HAP-1 (cell line): ENCODE measurements at regions not wholly inside any gene's neighbourhood (a gene's known extent, or its start where the extent isn't known, plus 50 kb on each side); places are given as distances from the start of the nearest gene placed in this dataset.

Experiments used
- DNase-seq, 2 experiments: peaks; one replicate each; pipeline ENCODE4 v3.0.0-alpha.2; 2016 to 2020; ENCODE audit warnings: low spot score in 2 of 2
- H3K27me3 ChIP-seq: fragments of 250-450 bp; sonication (Bioruptor Pico); 2 replicates; pipeline ENCODE4 v1.5.1; 2020; ENCODE audit warnings: low read depth, mild to moderate bottlenecking, moderate library complexity
- H3K36me3 ChIP-seq: fragments of 250-450 bp; sonication (Bioruptor Pico); replicated peaks from 2 replicates; pipeline ENCODE4 v1.5.1; 2020; ENCODE audit warnings: mild to moderate bottlenecking
- H3K4me1 ChIP-seq: fragments of 250-450 bp; sonication (Bioruptor Pico); 2 replicates; pipeline ENCODE4 v1.5.1; 2020; ENCODE audit warnings: mild to moderate bottlenecking
- H3K4me3 ChIP-seq: fragments of 250-450 bp; sonication (Bioruptor Pico); 2 replicates; pipeline ENCODE4 v1.5.1; 2020; ENCODE audit warnings: mild to moderate bottlenecking, moderate library complexity
- H3K9me3 ChIP-seq: fragments of 250-450 bp; sonication (Bioruptor Pico); 2 replicates; pipeline ENCODE4 v1.5.1; 2020; ENCODE audit warnings: mild to moderate bottlenecking, moderate library complexity
- in situ Hi-C: fragments of 300-500 bp; cut with MboI; formaldehyde crosslinking; loops from 3 replicates; pipeline ENCODE4 v1.14.3; 2020; ENCODE audit warnings: low sequenced_read_pairs, inconsistent platforms, mixed read lengths

DNA sequence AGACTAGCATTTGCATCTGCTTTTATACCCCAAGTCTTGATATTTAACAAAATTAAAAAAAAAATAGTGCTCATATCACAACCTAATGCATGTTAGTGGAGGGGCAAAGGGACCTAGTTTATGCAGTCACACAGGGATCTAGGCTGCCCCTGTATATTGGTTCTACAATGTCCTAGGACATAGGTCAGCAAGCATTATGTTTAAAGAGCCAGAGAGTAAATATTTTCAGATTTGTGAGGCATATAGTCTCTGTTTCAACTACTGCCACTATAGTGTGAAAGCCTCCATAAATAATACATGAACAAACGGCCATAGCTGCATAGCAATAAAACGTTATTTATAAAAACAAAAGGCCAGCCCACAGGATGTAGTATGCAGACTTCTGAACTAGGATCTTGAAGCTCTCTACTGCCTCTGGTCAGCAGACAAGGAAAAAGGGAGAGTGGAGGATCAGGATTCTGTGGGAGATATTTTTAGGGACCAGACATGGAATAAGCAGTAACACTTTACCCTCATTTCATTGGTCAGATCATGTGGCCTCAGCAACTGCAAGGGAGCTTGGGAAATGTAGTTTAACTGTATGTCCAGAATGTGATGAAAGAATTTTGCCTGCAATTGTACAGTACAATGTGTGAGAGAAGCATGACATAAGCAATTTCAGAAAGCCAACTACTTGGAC lies 414.2 kb upstream of the SPTLC3 start:
- in situ Hi-C loops = no loop called here
- Histone ChIP-seq H3K36me3 (no peaks in the 10 kb centered on the region), H3K4me3 (no peak overlapping the region), H3K27me3 (no peaks in the 10 kb centered on the region), H3K4me1 (no peaks in the 10 kb centered on the region), H3K9me3 (no peaks in the 10 kb centered on the region)
- peak; percentile 10 to 51 for DNase-seq

DNA sequence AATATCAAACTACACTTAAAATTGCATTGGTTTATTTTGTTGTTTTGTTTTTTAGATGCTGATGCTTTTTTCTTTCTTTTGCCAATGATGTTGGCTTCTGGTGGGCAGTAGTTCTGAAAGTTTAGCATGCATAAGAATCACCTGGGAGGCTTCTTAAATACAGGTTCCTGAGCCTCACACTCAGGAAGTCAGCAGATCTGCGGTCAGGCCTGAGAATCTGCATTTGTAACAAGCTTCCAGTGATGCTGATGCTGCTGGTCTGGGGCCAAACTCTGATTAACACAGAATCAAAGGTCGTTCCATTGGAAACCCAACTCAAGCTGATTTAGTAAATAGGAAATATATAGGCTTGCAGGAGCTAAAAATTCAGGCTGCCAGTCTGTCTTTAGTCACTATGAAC lies 412.9 kb upstream of the SPTLC3 start:
- in situ Hi-C loops = no loop called here
- no peaks in the 10 kb centered on the region for H3K9me3 ChIP-seq
- H3K4me3 ChIP-seq = no peak overlapping the region
- DNase-seq = no peak
- H3K27me3 ChIP-seq = no peaks in the 10 kb centered on the region
- H3K36me3 ChIP-seq = no peaks in the 10 kb centered on the region
- H3K4me1 ChIP-seq = no peaks in the 10 kb centered on the region

DNA sequence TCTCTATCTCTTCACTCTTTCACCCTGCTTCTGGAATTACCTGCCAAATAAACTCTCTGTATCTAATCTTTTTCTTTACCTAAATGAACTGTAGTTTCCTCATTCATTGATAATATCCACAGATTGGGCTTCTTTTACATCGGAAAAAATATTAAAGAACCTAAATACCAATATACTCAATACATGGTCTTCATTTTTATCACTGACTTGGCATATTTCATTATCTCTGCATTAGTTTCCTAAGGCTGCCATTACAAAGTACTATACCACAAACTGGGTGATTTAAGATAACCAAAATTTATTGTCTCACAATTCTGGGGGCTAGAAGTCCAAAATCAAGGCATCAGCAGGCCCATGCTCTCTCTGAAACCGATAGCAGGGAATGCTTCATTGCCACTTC lies 411.9 kb upstream of the SPTLC3 start:
- in situ Hi-C loops = no loop called here
- H3K4me1 ChIP-seq = no peaks in the 10 kb centered on the region
- H3K4me3 ChIP-seq = no peak overlapping the region
- H3K36me3 ChIP-seq = no peaks in the 10 kb centered on the region
- no peaks in the 10 kb centered on the region for H3K9me3 ChIP-seq
- DNase-seq = no peak
- H3K27me3 ChIP-seq = no peaks in the 10 kb centered on the region

DNA sequence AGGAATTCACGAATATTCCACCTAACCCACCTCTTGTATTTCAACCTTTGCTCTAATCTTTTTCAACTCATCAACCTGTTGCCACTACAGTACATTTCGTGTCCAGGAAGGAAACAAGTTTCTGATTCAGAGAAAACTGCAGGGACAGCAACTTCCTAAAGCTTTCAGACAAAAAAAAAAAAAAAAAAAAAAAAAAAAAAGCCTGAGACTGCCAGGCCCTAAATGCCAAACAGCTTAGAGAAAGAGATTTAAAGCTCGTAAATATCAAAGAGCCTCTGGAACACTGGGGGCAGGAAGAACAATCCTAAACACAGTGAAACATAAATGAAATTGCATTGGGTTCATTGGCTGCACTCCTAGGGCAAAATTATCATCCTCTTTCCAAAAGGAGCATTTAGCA lies 411.2 kb upstream of the SPTLC3 start:
- Histone ChIP-seq H3K27me3 (no peaks in the 10 kb centered on the region), H3K9me3 (no peaks in the 10 kb centered on the region), H3K4me3 (no peak overlapping the region), H3K36me3 (no peaks in the 10 kb centered on the region), H3K4me1 (no peaks in the 10 kb centered on the region)
- DNase-seq = no peak
- in situ Hi-C loops = no loop called here

DNA sequence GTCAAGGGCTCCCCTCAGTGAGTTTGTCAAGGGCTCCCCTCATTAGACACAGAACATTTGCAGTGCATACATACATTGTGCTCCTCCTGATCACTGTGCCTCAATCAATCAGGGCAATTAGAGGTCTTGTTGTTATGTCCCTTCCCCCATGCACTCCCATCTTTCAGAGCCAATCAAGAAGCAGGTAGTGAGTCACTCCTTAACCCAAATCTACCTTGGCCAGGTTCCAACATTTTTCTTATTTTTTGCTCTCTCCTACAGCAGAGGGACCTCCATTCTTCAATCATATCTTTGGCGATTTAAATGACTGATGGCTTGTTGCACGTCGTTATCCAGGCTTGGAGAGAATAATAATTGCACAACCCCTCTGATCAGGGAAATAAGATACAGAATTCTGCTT lies 409.9 kb upstream of the SPTLC3 start:
- Histone ChIP-seq H3K4me3 (no peak overlapping the region), H3K4me1 (no peaks in the 10 kb centered on the region)
- in situ Hi-C loops = no loop called here

DNA sequence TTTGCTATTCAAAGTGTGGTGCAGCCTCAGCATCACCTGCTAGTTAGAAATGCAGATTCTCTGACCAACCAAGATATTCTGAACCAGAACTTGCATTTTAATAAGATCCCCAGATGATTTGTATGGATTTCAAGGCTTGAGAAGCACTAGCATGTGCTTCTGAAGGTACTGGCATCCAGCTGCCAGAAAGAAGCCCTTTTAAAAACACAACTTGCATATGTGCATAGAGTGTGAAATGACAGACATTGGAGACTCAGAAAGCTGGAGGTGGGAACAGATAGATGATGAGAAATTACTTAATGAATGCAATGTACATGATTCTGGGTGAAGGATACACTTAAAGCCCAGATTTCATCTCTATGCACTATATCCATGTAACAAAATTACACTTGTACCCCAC lies 409.3 kb upstream of the SPTLC3 start:
- Histone ChIP-seq H3K4me1 (no peaks in the 10 kb centered on the region), H3K27me3 (no peaks in the 10 kb centered on the region), H3K9me3 (no peaks in the 10 kb centered on the region), H3K36me3 (no peaks in the 10 kb centered on the region), H3K4me3 (no peak overlapping the region)
- in situ Hi-C loops = no loop called here
- no peak for DNase-seq

More for the DNA sequence above, 409.9 kb upstream of the SPTLC3 start:
- no peaks in the 10 kb centered on the region for H3K9me3 ChIP-seq
- H3K36me3 ChIP-seq = no peaks in the 10 kb centered on the region
- no peaks in the 10 kb centered on the region for H3K27me3 ChIP-seq
- no peak for DNase-seq

DNA sequence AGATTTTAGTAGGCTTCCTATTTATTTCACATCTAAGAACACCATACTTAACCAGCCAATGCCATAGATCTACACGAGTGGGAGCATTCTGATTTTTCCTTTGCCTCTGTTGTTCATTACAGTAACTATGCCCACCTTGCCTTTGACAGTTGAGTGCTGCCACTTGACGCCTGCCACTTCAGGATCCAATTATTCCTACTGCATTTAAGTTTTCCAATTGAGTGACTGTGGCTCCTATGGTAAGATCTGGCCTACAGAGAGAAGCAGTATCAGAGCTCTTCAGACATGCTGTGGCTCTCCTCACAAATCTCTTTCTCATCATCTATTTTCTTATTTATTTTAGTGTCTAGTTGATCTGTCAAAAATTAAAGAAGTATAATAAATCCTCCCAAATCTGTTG lies 403.0 kb upstream of the SPTLC3 start:
- no peak for DNase-seq
- Histone ChIP-seq H3K4me3 (no peak overlapping the region), H3K9me3 (no peaks in the 10 kb centered on the region), H3K27me3 (no peaks in the 10 kb centered on the region; the same call in 1 of the 2 replicates), H3K36me3 (no peaks in the 10 kb centered on the region), H3K4me1 (no peaks in the 10 kb centered on the region)
- in situ Hi-C loops = no loop called here

DNA sequence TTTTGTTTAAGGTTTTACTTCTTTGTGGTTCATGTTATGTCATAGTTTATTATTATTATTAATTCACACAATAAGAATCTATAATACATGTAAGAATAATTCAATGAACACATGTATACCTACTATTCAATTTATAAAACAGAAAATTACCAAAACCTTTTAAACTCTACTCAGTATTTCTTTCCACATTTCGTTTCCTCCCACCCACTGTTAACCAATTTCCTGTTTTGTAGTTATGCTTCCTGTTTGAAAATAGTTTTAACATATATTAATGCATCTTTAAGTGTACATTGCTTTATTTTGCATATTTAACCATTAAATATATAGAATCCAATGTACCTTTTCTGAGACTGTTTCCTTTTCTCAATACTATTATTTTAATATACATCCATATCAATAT lies 397.9 kb upstream of the SPTLC3 start:
- Histone ChIP-seq H3K36me3 (no peaks in the 10 kb centered on the region), H3K9me3 (no peaks in the 10 kb centered on the region), H3K4me3 (no peak overlapping the region), H3K4me1 (no peaks in the 10 kb centered on the region), H3K27me3 (no peaks in the 10 kb centered on the region; the same call in 1 of the 2 replicates)
- no peak for DNase-seq
- in situ Hi-C loops = no loop called here

DNA sequence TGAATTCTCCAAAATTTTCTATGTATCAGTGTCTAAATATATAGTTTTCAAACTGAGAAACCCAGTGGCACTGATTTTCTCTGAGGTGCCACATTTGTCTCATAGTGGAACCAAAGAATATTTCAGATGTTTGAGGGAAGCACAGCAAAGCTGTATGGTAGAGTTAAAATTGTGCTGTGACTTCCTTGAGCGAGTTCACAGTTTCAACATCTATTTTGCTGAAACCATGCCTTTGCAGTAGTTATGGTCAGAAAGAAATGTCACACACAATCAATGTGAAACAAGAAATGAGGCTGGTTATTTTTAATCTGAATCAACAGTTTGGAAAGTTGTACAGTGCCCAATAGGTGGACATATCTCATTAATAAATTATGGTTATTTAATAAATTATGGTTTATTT lies 394.0 kb upstream of the SPTLC3 start:
- DNase-seq = no peak
- no peaks in the 10 kb centered on the region for H3K36me3 ChIP-seq
- in situ Hi-C loops = no loop called here
- no peak overlapping the region for H3K4me3 ChIP-seq
- no peaks in the 10 kb centered on the region for H3K9me3 ChIP-seq
- no peaks in the 10 kb centered on the region for H3K4me1 ChIP-seq
- H3K27me3 ChIP-seq = no peaks in the 10 kb centered on the region; the same call in 1 of the 2 replicates

DNA sequence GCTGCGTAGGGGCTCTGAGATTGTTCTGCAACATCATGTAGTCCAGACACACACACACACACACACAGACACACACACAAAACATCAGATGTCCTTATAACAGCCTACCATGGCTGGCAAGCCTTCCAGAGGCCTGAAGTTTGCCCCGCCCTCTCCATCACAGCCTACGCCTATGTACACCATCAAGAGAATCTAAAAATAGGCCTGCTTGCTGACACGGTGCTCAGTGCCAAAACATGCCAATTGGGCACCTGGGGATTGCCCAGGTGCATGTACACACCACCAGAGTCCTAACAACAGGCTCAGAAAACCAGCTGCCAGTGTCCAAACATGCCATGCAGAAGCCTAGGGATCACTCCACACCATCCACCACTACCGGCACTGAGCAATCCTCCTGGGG lies 391.7 kb upstream of the SPTLC3 start:
- in situ Hi-C loops = no loop called here
- Histone ChIP-seq H3K4me1 (no peaks in the 10 kb centered on the region), H3K4me3 (no peak overlapping the region), H3K36me3 (no peaks in the 10 kb centered on the region), H3K27me3 (no peaks in the 10 kb centered on the region), H3K9me3 (no peaks in the 10 kb centered on the region)
- no peak for DNase-seq

DNA sequence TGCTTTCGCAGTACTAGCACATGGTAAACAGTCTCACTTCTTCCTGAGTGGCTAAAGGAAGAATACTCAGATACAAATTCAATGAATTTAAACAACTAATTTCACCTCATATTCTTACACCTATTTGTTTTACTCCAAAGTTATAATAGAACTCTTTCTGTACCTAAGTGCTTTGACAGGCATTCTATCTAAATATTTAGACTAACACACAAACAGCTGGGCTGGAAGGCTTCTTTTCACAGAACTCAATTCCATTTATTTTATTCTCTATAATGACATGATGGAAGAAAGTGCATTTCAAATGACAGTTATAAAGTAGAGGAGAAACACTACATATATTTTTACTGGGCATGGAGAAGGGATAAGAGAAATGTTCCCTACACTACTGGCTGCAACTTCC lies 384.9 kb upstream of the SPTLC3 start:
- in situ Hi-C loops = no loop called here
- no peak for DNase-seq
- no peaks in the 10 kb centered on the region for H3K27me3 ChIP-seq

DNA sequence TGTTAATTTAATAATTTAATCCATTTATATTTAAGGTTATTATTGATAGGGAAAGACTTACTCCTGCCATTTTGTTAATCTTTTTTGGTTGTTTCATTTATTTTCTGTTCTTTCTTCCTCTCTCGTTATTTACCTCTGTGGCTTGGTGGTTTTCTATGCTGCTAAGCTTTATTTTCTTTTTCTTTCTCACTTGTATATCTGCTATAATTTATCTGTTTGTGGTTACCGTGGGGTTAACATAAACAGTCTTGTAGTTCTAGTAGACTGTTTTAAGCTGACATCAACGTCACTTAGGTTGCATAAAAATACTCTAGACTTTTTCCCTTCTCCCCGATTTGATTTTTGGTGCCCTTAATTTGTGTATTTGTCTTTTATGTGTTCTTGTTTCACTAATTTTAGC lies 381.3 kb upstream of the SPTLC3 start:
- no peak for DNase-seq
- Histone ChIP-seq H3K36me3 (no peaks in the 10 kb centered on the region), H3K27me3 (no peaks in the 10 kb centered on the region), H3K9me3 (no peaks in the 10 kb centered on the region), H3K4me1 (no peaks in the 10 kb centered on the region), H3K4me3 (no peak overlapping the region)
- in situ Hi-C loops = no loop called here

More for the DNA sequence above, 384.9 kb upstream of the SPTLC3 start:
- Histone ChIP-seq H3K4me1 (no peaks in the 10 kb centered on the region), H3K4me3 (no peak overlapping the region), H3K36me3 (no peaks in the 10 kb centered on the region), H3K9me3 (no peaks in the 10 kb centered on the region)

DNA sequence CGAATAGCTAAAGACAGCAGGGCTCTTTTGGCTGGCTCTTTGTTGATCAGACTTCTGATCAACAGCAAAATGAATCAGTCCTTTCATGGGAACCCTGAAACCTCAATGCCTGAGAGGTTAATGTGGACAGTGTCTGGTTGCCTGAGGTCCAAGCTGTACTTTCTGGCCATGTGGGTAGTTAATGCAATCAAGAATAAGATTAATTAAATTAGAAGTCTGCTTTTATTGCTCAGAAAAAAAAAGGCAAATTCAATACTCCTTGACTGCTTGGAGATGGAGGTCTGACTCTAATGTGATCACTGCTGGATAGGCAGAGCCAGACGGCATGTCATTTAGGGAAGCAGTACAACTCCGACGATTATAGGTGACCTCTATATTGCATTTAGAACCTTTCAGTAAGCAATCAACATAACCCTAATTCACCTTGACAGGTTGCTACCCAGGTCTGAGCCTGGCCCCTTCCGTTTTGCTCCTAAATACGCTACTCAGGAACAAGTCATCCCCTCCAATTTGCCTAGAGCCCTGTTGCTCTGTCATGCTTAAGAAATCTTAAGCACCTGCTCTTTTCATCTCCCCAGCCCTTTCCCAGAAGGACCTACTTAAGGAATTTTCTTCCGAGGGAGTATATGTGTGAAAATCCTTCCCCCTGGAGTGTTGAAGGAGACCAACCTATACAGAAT lies 370.0 kb upstream of the SPTLC3 start:
- H3K4me3 ChIP-seq = no peak overlapping the region
- no peaks in the 10 kb centered on the region for H3K36me3 ChIP-seq
- DNase-seq = no peak
- no peaks in the 10 kb centered on the region; the same call in 1 of the 2 replicates for H3K27me3 ChIP-seq
- no peaks in the 10 kb centered on the region for H3K4me1 ChIP-seq
- H3K9me3 ChIP-seq = no peaks in the 10 kb centered on the region
- in situ Hi-C loops = no loop called here

DNA sequence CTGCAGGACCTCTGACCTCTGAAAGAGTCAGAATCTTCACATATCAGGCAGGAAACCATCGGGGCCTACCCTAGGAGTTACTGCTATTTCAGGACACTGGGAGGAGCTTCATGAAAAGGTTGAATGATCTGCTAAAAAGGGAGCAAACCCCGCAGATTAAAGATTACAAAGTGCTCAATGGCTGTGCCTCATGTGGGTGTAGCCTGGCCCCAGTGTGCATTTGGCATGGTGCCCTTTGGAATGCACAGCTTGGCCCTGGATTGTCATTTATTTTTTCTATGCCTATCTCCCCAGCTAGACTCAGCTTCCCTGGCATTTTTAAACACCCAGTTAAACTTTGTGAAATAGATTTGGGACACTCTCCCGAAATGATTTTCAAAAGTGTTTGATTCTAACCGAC lies 368.5 kb upstream of the SPTLC3 start:
- Histone ChIP-seq H3K4me1 (no peaks in the 10 kb centered on the region), H3K27me3 (no peaks in the 10 kb centered on the region; the same call in 1 of the 2 replicates), H3K36me3 (no peaks in the 10 kb centered on the region), H3K4me3 (no peak overlapping the region), H3K9me3 (no peaks in the 10 kb centered on the region)
- DNase-seq = no peak
- in situ Hi-C loops = no loop called here
